ENCODE measurements at regions not wholly inside any gene's neighbourhood (a gene's known extent, or its start where the extent isn't known, plus 50 kb on each side); places are given as distances from the start of the nearest gene placed in this dataset.

DNA sequence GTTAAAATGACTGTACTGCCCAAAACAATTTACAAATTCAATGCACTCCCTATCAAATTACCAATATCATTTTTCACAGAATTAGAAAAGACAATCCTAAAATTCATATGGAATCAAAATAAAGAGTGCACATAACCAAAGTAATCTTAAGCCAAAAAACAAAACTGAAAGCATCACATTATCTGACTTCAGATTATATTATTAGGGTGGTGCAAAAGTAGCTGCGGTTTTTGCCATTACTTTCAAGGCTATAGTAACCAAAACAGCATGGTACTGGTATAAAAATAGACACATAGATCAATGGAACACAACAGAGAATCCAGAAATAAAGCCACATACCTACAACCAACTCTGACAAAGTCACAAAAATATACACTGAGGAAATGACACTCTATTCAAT lies 396.6 kb downstream of the EIPR1 start:
- 68 to 83% (median 77%) methylated on average over 1 of the region's 1 CpG for WGBS, 3 donors
- intact Hi-C loops (cut with DNase I) = no loop called here
- Histone ChIP-seq H3K27me3 (ENCODE audit: insufficient read depth in 3 of 3, low read length in 2 of 3) (peaks cover 0 to 2% (median 0%) of the 10 kb centered on the region in 3 donors), H3K27ac (no peak overlapping the region), H3K4me3 (no peak overlapping the region), H3K9me3 (peaks cover 6% of the 10 kb centered on the region), H3K4me1 (no peaks in the 10 kb centered on the region), H3K36me3 (ENCODE audit: insufficient read depth in 1 of 2, low read depth in 1 of 2) (no peaks in the 10 kb centered on the region)
- no peak for ATAC-seq
- no peak for TF ChIP-seq CTCF (IDR thresholded peaks at IDR 0.05)
- no peak for DNase-seq

DNA sequence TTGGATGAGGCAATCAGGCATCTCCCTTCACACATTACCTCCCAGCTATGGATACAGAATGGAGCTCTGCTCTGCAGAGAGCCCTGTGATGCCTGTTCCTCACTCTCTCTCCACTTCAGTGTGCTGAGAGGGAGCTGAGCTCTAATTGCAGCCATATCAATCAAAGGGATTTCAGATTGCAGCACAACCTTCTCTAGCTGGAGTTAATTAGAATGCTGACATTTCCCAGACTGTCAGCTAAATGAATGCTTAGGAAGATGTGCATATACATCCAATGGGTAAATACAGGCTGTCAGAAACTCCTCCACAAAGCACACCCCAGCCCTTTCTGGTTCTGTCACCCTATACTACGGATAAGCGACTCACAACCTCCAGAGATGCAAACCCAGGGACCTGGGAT lies 402.6 kb downstream of the EIPR1 start:
- H3K27me3 ChIP-seq (ENCODE audit: insufficient read depth in 3 of 3, low read length in 2 of 3) = peaks cover 0 to 3% (median 0%) of the 10 kb centered on the region in 3 donors
- H3K4me1 ChIP-seq = no peaks in the 10 kb centered on the region
- intact Hi-C loops (cut with DNase I) = no loop called here
- H3K27ac ChIP-seq = no peak overlapping the region
- 48 to 75% (median 56%) methylated on average over 2 of the region's 2 CpGs for WGBS, 3 donors
- no peak for DNase-seq
- no peak overlapping the region for H3K4me3 ChIP-seq
- peaks cover 6% of the 10 kb centered on the region for H3K9me3 ChIP-seq
- H3K36me3 ChIP-seq (ENCODE audit: insufficient read depth in 1 of 2, low read depth in 1 of 2) = no peaks in the 10 kb centered on the region
- no peak for TF ChIP-seq CTCF (IDR thresholded peaks at IDR 0.05)
- ATAC-seq = no peak

DNA sequence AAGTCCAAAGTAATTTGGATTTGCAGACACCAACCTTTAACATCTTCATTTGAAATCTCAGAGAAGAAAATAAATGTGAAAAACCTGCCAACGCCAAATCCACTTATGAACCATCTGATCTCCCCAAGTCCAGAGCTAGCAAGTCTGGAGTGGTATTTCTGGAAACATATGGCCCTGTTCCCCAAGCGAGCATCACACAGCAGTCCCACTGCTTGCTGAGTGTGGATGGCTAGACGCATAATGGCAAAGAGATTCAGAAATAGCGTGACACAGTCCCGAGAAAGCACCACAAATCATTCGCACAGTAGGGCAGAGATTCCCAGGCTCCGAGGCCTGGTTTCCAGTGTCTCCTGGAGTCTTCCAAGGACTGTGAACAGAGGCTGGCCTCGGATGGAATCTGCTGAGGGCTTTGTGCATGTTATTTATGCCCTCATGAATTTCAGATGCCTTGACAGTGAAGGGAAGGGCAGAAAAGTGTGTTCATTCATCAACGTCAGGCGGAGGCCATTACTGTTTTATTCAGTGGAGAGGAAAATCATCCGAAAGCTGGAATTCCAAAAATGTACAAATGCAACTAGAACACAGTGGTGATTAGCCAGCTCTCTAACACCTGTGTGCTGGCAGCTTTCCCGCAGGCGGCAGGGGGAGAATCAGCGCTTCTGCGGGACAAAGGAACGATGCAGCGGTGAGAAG lies 417.0 kb downstream of the EIPR1 start:
- Histone ChIP-seq H3K27ac (no peak overlapping the region), H3K4me1 (no peaks in the 10 kb centered on the region), H3K9me3 (peaks cover 10% of the 10 kb centered on the region), H3K4me3 (no peak overlapping the region), H3K27me3 (ENCODE audit: insufficient read depth in 3 of 3, low read length in 2 of 3) (no peaks in the 10 kb centered on the region), H3K36me3 (ENCODE audit: insufficient read depth in 1 of 2, low read depth in 1 of 2) (no peaks in the 10 kb centered on the region)
- intact Hi-C loops (cut with DNase I) = no loop called here
- no peak for TF ChIP-seq CTCF (IDR thresholded peaks at IDR 0.05)
- DNase-seq = no peak
- no peak for ATAC-seq
- WGBS, 3 donors = 51 to 54% (median 52%) methylated on average over 17 of the region's 17 CpGs

DNA sequence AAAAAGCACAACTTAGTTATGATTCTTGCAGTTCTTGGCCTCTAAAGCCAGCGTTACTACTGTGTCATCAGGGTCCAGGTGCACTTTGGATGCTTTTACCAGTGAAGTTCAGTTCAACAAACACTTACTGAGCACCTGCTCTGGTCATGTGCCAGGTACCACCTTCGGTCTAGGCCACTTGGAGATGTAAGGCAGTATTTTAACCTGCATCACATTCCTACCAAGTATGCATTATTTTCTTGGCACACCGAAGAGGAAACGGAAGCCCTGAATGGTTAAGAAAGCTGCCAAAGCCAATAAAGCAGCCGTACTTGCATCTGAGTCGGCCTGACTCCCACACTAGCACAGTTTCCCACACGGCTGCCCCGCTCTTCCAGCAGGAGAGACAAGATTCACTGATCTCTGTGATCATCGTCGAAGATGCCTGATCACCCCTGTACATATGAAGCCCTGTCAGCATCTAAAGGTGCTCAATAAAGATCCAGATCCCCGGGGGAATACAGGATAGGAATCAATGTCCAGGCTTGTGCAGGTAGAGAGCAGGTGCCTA lies 427.1 kb downstream of the EIPR1 start:
- H3K27me3 ChIP-seq (ENCODE audit: insufficient read depth in 3 of 3, low read length in 2 of 3) = no peaks in the 10 kb centered on the region
- WGBS, 3 donors = 67 to 71% (median 71%) methylated on average over 11 of the region's 11 CpGs
- H3K4me1 ChIP-seq = no peaks in the 10 kb centered on the region
- DNase-seq (no peak), ATAC-seq (no peak)
- no peaks in the 10 kb centered on the region for H3K9me3 ChIP-seq
- H3K36me3 ChIP-seq (ENCODE audit: insufficient read depth in 1 of 2, low read depth in 1 of 2) = no peaks in the 10 kb centered on the region
- no peak for TF ChIP-seq CTCF (IDR thresholded peaks at IDR 0.05)
- no peak overlapping the region for H3K27ac ChIP-seq
- H3K4me3 ChIP-seq = no peak overlapping the region
- intact Hi-C loops (cut with DNase I) = no loop called here

DNA sequence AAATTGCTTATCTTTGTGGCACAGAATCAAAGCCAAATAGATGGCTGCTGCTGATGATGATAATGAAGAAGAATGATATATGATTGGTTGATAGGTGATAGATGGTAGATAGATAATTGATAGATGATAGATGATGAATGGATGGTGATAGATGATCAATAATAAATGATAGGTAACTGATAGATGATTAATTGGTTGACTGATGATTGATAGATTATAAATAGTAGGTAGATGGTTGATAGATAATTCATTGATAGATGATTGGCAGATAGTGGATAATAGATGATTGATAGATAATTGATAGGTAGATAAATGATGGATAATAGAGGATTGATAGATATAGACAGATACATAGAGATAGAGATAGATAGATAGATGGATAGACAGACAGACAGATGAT lies 430.2 kb downstream of the EIPR1 start:
- Histone ChIP-seq H3K4me3 (no peak overlapping the region), H3K36me3 (ENCODE audit: insufficient read depth in 1 of 2, low read depth in 1 of 2) (no peaks in the 10 kb centered on the region), H3K27me3 (ENCODE audit: insufficient read depth in 3 of 3, low read length in 2 of 3) (peaks cover 0 to 2% (median 0%) of the 10 kb centered on the region in 3 donors), H3K9me3 (no peaks in the 10 kb centered on the region), H3K4me1 (no peaks in the 10 kb centered on the region), H3K27ac (no peak overlapping the region)
- DNase-seq = no peak
- no peak for TF ChIP-seq CTCF (IDR thresholded peaks at IDR 0.05)
- intact Hi-C loops (cut with DNase I) = no loop called here
- ATAC-seq = no peak
